Kidney (tissue), 13 donors: ENCODE measurements at regions not wholly inside any gene's neighbourhood (a gene's known extent, or its start where the extent isn't known, plus 50 kb on each side); places are given as distances from the start of the nearest gene placed in this dataset.

Experiments used
- DNase-seq, 5 donors: peaks; one replicate each; pipeline ENCODE4 v3.0.0-alpha.2; 2013 to 2020
- FAIRE-seq: peaks from 2 replicates; lab custom pipeline; 2012; peaks lifted over from hg19 to GRCh38; lab: Jason Lieb, UNC
- H3K27ac ChIP-seq, 2 donors: one replicate each; pipeline ENCODE4 v1.7.0; 2013; ENCODE audit warnings: low read depth in 2 of 2, low read length in 2 of 2, inconsistent platforms in 1 of 2
- H3K27me3 ChIP-seq: one replicate; pipeline ENCODE4 v1.7.1; 2013; ENCODE audit warnings: low read length, inconsistent platforms; ENCODE audit not compliant: control insufficient read depth, insufficient read depth
- H3K36me3 ChIP-seq, 3 donors: one replicate each; pipeline versions ENCODE4 v1.7.0 to v1.7.1; 2013; ENCODE audit warnings: low read length in 3 of 3, control low read depth in 1 of 3, inconsistent platforms in 1 of 3; ENCODE audit not compliant: insufficient read depth in 3 of 3, control insufficient read depth in 2 of 3
- H3K4me1 ChIP-seq, 3 donors: one replicate each; pipeline versions ENCODE4 v1.7.0 to v1.7.1; 2013; ENCODE audit warnings: low read length in 3 of 3, inconsistent platforms in 1 of 3, low read depth in 1 of 3; ENCODE audit not compliant: control insufficient read depth in 2 of 3, insufficient read depth in 2 of 3
- H3K4me3 ChIP-seq, 3 donors: one replicate each; pipeline versions ENCODE4 v1.7.0 to v1.8.1; 2013; ENCODE audit warnings: low read length in 3 of 3, control low read depth in 1 of 3, inconsistent platforms in 1 of 3
- H3K9ac ChIP-seq, 3 donors: one replicate each; pipeline versions ENCODE4 v1.7.0 to v1.7.1; 2013; ENCODE audit warnings: low read length in 3 of 3, control low read depth in 1 of 3, inconsistent platforms in 1 of 3
- H3K9me3 ChIP-seq, 3 donors: one replicate each; pipeline versions ENCODE4 v1.7.0 to v1.7.1; 2013; ENCODE audit warnings: low read length in 3 of 3, control low read depth in 1 of 3, inconsistent platforms in 1 of 3; ENCODE audit not compliant: control insufficient read depth in 2 of 3, insufficient read depth in 1 of 3
- CTCF ChIP-seq: IDR thresholded peaks from 3 replicates; pipeline ENCODE4 v1.5.1; 2012; ENCODE audit warnings: mild to moderate bottlenecking, moderate library complexity, borderline replicate concordance; ENCODE audit not compliant: insufficient read depth; ENCODE audit errors: extremely low read depth
- intact Hi-C: fragments of 100-400 bp; cut with DNase I; formaldehyde crosslinking; loops from one replicate; pipeline ENCODE4 v1.11.1; 2022
- donor health status: control.
- donor health status: control.
- donor health status: control.
- donor health status: control.
- donor health status: control.
- donor health status: DM: yes; HTN: yes; CAD: no.
- donor health status: Normal renal cell carcinoma (clear cell type).

- Histone ChIP-seq H3K4me1 (no peaks in the 10 kb centered on the region), H3K4me3 (no peak overlapping the region), H3K27ac (no peak overlapping the region), H3K36me3 (no peaks in the 10 kb centered on the region), H3K9ac (no peak overlapping the region), H3K27me3 (no peaks in the 10 kb centered on the region), H3K9me3 (peaks cover 0 to 3% (median 0%) of the 10 kb centered on the region in 3 donors)
- no peak for FAIRE-seq
- intact Hi-C loops: no loop called here
- no peak for DNase-seq
- TF ChIP-seq CTCF: no peak
Observed at GRCh38 chr2:48161628-48162027, 152.9 kb upstream of the FOXN2 start.

GRCh38 chr2:48162742-48163141, 151.7 kb upstream of the FOXN2 start:
- no peak for FAIRE-seq
- no peaks in the 10 kb centered on the region for H3K27me3 ChIP-seq
- no peak overlapping the region for H3K9ac ChIP-seq
- no peak for DNase-seq
- no peak overlapping the region for H3K27ac ChIP-seq
- intact Hi-C loops: no loop called here
- no peaks in the 10 kb centered on the region for H3K36me3 ChIP-seq
- peaks cover 0 to 3% (median 0%) of the 10 kb centered on the region in 3 donors for H3K9me3 ChIP-seq
- no peak for TF ChIP-seq CTCF
- H3K4me3 ChIP-seq: no peak overlapping the region
- no peaks in the 10 kb centered on the region for H3K4me1 ChIP-seq

- FAIRE-seq: no peak
- no peak for DNase-seq
- H3K4me1 ChIP-seq: no peaks in the 10 kb centered on the region
Observed at GRCh38 chr2:48165070-48165753, 149.3 kb upstream of the FOXN2 start.

More at GRCh38 chr2:48165070-48165753, 149.3 kb upstream of the FOXN2 start:
- Histone ChIP-seq H3K9ac (no peak overlapping the region), H3K4me3 (no peak overlapping the region), H3K9me3 (no peaks in the 10 kb centered on the region), H3K27ac (no peak overlapping the region), H3K36me3 (no peaks in the 10 kb centered on the region), H3K27me3 (no peaks in the 10 kb centered on the region)
- intact Hi-C loops: no loop called here
- TF ChIP-seq CTCF: no peak
